GM19452 (cell line): ENCODE measurements at regions not wholly inside any gene's neighbourhood (a gene's known extent, or its start where the extent isn't known, plus 50 kb on each side); places are given as distances from the start of the nearest gene placed in this dataset.
"Not testable (repeated sequence)": the region's sequence is repeated elsewhere in the genome, so short reads cannot be mapped to it uniquely, and the experiment has no call there.

Source experiments
- ATAC-seq: cut with Tn5 transposase; IDR thresholded peaks from one replicate; pipeline ENCODE4 v1.9.1; 2021; ENCODE audit not compliant: unreplicated experiment

DNA sequence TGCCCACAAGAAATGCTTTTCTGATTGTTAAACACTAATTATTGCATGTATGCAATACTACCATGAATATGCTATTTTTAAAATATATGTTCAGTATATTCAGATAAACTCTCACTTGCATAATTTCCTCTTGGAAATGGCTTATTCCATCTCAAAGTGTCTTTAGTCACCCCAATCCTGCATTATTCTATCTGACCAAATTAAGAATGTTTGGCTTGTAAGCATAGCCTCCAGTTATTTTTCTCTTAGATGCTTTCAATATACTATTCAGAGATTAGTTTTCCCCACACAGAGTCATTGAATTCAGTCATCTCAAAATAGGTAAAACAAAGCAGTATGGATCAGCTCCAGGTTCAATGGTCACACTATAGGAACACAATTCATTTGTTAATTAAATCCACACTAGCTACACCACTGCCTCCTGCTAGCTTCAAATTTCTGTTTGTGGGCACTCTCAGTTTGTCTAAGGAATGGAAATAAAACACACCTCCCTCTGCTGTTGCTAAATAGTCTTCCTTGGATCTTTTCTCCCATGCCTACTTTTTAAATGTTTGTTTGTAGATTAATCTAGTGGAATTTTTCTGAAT lies 134.6 kb upstream of the TBCA start:
- no peak for ATAC-seq

DNA sequence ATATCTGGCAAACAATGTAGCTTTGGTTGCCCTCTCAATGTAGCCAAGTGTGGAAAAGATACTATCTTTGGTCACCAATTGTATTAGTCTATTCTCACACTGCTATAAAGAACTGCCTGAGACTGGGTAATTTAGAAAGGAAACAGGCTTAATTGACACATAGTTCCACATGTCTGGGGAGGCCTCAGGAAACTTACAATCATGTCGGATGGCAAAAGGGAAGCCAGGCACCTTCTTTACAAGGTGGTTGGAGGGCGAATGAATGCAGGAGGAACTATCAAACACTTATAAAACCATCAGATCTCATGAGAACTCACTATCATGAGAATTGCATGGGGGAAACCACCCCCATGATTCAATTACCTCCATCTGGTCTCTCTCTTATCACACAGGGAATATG lies 133.1 kb upstream of the TBCA start:
- ATAC-seq, result no peak

DNA sequence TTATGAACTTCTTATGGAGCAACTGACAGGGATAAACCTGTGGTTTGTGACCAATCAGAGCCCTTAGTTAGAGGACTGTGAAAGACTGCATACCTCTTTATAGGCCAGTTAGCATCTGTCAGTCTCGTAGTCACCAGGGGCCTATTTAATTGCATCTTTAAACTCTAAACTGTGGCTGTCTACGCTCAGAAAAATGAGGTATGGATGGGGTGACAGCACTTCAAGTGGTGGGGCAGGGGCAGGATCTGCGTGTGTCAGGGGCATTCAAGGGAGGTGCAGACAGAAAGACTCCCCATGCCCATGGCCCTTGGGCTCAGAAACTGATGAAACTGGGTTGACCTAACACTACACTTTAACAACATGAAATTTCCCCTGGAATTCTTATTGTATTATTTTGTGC lies 132.6 kb upstream of the TBCA start:
- no peak for ATAC-seq

DNA sequence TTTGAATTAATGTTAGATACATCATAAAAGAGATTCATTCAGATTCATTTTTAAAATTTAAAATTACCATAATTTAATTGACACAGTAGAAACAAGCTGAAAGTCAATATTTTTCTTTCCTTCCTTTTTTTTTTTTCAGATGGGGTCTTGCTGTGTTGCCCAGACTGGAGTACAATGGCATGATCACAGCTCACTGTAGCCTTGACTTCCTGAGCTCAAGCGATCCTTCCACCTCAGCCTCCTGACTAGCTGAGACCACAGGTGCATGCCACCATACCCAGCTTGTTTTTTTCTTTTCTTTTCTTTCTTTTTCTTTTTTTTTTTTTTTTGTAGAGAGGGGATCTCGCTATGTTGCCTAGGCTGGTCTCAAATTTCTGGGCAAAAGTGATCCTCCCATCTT lies 131.6 kb upstream of the TBCA start:
- no peak for ATAC-seq

DNA sequence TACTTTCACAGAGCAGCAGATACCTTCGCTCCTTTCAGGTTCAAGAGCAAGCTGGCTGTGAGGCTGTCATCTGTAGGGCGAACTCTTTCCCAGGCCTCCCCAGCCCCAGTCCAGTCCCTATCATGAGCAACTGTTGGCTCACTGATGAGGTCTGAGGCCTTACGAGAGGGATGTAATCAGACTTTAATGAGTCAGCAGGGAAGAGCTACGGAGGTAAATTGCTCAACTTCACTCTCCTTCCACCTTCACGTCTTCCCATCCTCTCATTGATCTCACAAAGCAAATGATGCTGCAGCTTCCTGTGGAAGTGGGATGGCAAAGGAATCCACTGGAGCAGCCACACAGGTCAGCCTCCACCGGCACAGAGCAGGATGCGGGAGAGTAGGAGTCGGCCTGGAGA lies 130.7 kb upstream of the TBCA start:
- no peak for ATAC-seq

DNA sequence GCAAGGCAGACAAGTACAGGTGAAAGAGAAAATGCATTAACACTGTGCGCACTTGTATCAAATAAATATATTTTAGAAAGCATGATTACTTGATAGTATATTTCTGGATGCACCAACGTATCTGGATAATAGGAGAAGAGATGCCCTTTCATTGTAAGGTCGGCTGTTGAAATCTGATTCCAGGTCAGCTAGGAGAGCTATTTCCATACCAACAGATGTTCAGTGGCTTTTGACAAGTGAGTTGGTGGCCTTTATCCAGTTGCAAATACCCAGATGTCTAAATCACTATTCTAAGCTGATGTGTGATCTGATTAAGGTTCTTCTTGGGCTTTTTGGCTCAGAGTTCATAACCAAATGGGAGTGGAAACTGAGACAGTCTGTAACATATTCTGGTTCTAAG lies 128.2 kb upstream of the TBCA start:
- no peak for ATAC-seq

DNA sequence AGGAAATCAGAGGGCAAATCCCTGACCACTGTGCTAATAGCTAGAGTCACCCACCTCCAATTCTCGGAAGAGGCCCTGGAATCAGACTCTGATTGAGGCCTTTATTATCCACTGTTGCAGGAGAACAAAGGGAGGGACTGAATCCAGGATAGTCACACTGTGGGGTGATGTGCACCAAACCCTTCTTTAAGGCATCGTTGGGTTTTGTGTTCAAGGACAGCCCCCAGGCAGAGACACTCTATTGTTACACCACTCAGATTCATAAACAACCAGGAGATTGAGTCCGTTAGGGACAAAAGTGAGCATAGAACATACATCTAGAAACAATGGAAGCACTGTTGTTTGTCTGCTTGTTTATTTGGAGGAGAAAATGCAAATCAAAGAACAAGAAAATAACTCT lies 124.6 kb upstream of the TBCA start:
- ATAC-seq, result no peak

DNA sequence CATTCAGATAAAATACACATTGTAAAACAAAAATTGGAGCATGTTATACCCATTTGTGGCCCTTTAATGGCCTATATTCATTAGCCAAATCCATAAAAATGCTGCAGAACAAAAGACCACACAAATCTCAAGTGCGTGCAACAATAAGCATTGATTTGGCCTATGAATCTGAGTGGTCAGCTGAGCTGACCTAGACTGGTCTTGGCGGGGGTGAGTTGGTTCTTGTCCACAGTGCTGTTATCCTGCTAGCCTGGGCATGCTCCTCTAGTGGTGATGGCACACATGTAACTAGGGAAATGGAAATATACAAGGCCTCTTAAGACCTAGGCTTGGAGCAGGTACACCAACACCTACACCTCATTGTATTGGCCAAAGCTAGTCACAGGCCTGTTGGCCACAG lies 122.2 kb upstream of the TBCA start:
- no peak for ATAC-seq

DNA sequence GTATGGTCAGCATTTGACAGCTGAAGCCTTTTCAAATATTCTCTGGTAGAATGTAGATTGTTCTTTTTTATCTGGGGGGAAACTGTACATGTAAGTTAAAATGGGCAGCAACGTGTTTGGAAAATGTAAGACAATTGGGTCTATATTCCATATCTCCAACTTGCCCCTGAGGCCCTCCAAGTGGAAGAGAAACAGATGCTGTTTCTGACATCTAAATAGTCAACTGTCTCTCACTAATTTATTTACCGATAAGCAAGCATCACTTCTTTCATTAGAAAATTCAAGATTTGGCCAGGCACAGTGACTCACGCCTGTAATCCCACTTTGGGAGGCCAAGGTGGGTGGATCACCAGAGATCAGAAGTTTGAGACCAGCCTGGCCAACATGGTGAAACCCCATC lies 120.2 kb upstream of the TBCA start:
- ATAC-seq, result no peak

DNA sequence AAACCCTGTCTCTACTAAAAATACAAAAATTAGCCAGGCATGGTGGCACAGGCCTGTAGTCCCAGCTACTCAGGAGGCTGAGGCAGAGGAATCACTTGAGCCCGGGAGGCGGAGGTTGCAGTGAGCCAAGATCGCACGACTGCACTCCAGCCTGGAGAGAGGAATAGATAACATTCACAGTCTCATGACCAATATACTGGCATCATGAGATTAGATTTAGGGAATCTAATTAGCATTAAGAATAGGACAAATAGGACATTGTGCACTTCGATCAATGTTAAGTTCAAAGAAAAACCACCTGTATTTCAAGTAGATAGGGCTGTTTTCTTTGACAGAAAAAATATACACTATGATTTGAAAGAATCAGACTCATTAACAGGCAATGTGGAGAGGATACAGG lies 118.0 kb upstream of the TBCA start:
- not testable (repeated sequence) for ATAC-seq

DNA sequence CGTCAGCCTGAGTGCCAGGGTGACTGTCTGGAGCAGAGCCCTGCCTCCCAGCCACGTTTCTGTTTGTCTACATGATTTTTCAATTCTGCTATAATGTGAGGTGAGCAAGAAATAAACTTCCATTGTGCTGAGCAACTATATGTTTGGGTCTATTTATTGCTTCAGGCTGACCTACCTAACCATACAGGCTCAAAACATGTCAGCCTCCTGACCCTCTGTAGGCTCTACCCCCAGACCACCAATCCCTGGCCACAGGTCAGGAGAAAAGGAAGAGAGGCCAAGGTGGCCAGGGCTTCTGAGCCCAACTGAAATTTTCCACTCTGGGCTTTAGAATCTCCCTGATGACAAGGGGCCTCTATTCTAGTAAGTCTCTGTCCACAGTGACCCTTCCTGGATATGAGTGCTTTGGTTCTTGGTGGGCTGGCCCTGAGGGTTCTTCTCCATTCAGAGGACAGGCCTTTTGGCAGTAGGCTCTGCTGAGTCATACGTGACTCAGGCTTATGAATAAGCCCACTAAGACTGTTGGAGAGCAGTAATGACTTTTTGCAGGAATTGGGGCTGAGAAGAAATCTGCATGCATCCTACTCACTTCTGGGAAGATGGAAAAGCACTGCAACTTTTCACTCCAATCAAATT lies 117.2 kb upstream of the TBCA start:
- ATAC-seq, result no peak

DNA sequence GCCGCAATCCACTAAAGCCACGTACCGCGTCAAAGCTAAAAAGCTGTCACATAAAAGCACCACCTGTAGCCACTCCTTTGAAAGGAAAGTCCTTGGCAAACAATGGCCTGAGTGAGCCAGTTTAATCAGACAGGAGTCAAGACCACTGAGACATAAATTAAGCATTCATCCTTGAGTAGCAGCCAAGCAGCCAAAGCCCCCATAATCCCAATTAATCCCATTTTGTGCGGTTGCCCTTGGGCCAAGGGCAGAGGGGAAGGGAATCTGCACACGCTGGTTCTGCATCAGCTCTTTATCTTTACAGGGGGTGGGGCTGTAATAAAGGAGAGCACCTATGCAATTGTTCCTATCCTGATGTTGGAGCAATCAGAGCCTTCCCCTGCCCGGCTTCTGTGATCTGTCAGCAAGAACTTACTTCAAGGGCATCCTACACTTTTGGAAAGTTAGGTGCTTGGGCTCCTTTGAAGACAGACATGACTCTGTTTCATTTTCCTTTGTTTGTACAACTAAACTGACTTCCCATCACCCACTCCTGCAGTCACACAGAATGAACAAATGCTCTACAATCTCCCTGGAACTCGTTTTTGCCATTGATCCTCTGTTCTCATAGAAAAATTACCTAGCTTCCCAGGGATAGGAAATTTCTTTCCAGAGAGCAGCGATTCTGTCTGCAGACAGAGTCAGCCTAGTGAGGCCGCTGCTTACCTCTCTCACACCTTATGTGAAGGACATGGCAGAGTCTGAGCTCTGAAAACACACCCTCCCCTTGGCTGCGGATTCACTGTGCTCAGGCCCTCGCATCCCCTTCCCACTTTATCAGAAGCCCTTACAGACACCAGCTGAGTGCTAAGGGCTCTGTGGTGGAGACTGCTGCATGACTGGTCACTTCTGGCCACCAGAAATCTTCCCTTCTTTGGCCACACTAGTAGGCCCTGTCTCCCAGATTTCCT lies 116.2 kb upstream of the TBCA start:
- ATAC-seq, result no peak

DNA sequence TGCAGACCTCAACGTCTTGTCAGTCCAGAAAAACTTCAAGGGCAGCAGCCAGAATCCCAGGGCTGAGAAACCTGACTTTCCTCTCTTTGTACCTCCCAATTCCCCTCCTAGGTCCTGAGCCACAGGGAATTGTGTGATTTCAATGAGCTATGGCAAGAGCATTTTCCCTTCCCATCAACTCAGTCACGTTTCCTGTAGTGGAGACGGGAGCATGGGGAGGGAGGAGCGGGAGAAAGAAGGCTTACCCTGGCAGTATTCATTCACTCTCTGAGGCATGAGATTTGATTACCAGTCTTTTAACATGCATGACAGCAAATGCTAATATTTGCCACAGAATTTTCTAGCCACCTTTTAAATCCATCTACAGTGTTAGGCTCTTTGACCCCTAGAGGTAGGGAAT lies 109.4 kb upstream of the TBCA start:
- no peak for ATAC-seq

DNA sequence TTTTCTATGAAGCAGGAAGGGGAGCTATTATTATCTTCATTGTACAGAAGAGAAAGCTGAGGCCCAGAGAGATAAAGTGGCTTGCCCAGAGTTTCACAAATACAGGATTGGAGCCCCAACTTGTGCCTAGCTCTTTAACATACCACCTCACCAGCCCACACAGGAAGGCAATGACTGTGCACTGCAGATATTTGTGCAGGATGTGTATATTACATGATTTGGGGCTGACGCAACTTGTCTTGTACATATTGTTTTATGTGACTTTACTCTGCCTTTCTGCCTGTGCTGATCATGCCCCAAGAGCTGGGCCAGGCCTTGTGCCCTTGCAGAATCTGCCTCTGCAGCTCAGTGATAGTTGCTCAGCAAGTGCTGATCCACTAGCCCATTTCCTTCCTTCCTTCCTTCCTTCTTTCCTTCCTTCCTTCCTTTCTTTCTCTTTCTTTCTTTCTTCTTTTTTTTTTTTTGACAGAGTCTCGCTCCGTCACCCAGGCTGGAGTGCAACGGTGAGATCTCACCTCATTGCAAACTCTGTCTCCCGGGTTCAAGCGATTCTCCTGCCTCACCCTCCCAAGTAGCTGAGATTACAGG lies 106.6 kb upstream of the TBCA start:
- ATAC-seq, result no peak

DNA sequence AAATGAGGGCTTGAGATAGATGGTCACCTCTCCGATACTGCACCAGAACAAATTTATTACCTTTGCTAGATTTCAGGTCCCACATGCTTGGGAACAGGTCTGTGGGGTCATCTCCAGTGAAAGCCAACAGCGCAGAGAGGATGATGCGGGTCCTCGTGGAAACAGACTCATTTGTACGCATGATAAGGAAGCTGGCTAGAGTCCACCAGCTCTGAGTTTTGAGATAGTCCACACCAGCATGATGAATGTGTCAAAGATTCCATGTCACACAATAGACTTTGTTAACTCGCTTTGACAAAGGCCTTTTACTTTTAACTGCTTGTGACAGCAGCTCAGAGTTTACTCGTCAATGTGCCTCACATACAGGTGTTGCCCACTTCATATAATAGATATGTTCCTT lies 105.4 kb upstream of the TBCA start:
- ATAC-seq, result no peak

DNA sequence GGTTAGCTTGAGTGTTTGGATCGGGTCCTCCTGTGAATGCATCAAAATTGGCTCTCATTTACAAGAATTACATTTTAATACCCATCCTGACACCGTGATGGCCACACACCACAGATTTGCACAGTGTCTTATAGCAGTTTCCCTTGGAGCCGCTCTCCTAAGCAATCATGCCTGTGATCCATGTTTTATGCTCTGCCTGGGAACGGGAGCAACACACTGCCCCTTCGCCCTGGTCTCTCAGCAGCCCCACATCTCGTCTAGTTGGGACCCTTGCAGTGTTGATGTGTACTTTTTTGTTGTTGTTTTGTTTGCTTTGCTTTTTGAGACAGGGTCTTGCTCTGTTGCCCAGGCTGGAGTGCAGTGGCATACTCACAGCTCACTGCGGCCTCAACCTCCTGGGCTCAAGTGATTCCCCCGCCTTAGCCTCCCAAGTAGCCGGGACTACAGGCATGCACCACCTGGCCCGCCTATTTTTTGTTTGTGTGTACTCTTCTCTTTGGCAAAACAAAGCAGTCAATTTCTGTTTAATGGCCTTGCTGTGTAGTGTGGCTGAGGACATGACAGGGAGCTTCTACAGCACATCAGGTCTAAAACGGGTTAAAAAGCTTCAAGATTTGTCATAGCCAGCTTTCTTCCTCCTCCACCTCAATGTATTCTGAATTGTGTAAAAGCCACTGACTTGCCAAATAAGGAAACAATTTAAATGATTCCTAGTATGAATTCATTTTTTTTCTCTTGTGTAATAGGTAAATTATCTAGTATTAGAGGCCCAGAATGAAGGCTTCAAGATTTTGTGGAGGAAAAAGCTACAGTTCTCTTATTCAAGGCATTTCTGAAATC lies 101.6 kb upstream of the TBCA start:
- no peak for ATAC-seq

DNA sequence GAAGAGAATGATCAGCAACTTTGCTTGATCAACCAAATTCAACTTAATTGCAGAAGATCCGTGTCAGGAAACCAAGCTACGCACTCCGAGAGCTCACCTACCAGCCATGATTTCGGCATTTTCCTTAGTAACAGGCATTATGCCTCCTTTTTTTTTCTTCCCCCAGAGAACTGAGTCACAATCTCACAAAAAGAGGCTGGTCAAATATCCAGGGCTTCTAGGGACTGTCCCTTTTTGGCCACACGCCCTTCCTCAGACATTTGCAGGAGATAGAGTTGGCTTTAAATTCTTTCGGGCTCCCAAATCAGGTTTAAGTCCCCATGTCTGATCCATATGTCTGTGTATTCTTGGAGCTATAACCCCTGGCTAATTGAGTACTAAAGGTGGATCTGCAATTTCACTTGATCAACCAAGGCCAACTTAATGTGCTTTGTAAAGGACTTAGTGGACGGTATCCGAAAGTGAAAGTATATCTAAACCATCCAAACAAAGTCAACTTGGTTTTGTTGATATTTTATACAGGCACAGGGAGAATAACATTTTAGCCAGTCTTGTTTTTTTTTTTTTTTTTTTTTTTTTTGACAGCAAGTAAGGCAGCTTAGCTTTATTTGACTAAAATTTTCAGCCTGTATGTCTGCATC lies 100.8 kb upstream of the TBCA start:
- no peak for ATAC-seq

DNA sequence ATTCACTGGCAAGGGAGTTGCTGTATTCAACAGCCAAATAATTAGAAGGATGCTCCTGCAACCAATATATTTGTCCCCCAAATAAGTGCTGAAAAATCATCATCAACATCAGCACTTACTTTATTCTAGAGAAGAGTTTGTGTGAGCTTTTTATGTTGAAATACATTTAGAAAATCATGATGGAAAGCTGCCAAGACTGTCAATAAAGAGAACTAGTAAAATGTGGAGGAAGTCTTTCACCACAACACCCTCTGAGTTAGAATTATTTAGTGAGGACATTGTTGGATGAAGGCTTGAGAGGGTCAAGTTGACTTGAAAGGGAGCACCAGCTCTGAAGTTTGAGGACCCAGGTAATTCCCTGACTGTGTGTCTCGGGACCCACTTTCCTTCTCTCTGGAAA lies 100.2 kb upstream of the TBCA start:
- no peak for ATAC-seq

DNA sequence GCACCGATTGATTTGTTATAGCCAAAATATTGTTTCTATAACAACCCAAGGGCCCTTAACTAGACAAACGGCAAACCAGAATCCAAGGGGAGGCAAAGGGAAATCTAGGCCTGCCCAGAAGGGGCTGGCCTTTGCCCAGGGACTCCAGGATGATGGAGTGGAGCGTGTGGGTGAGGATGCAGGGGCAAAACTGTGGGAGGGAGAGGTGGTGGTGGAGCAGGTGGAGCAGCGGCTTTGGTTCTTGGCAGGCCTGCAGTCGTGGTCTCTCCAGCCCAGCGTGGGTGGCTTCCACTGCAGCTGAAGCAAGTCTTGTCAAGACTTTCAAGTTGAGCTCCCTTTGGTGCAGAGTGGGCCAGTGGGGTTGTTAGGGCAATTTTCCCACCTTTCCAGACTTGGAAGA lies 98.6 kb upstream of the TBCA start:
- no peak for ATAC-seq

DNA sequence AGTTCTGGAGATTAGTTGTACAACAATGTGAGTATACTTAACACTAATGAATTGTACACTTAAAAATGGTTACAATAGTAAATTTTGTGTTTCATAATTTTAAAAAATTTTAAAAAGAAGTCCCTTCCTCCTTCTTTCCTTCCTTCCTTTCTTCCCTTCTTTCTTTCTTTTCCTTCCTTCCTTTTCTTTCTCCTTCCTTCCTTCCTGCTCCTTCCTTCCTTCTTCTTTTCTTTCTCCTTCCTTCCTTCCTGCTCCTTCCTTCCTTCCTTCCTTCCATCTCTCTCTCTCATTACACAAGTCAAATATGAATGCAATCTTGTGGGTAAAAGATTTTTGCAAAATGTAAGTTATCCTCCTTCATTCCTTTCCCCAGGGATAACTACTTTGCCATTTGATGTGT lies 97.1 kb upstream of the TBCA start:
- ATAC-seq, result no peak

DNA sequence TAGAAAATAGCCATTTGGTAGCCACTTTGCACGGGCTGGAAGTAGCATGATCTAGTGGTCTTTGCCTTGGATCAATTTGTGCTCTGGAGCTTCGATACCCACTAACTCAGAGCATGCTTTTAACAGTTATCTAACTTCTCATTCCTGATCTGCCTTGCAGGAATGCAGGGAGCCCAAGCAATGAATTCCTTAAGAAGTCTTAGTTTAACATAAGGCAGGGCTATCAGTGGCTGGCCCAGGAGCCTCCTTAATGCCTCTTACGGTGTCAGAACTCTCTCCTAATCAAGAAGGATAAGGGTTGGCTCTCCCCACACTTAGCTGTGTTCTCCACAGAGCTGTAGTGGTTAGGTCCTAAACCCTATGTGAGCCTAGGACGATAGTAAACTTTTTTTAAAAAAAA lies 95.8 kb upstream of the TBCA start:
- ATAC-seq, result no peak
